ENCODE measurements at regions not wholly inside any gene's neighbourhood (a gene's known extent, or its start where the extent isn't known, plus 50 kb on each side); places are given as distances from the start of the nearest gene placed in this dataset.
"Not testable (repeated sequence)": the region's sequence is repeated elsewhere in the genome, so short reads cannot be mapped to it uniquely, and the experiment has no call there.

DNA sequence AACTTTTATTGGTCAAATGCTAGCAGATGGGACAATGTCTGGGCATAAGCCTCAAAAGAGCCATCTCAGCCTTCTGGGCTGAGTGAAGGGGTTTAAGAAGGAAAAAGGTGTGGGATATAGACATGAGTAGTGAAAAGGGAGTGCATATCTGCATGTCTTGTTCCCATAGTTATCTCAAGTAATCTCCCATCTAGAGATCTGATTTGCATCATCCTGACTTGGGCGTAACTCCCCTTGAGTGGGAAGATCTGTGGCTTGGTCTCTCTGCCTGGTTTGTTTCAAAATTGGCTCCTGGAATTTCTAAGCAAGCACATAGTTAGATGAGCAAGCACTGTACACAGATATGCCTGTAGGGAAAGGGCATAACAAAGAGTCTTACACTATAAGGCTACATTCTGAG lies 228.9 kb downstream of the SPATA31A6 start:
- not testable (repeated sequence) for TF ChIP-seq CTCF (conservative IDR thresholded peaks at IDR 0.05 in 1 of 2, IDR thresholded peaks at IDR 0.05 in 1 of 2; ENCODE audit: low read depth in 1 of 2, low read length in 2 of 2); EZH2 (IDR thresholded peaks at IDR 0.05; ENCODE audit: low read length, missing control alignments)

All from fibroblast of lung (primary cell).